ENCODE measurements at regions not wholly inside any gene's neighbourhood (a gene's known extent, or its start where the extent isn't known, plus 50 kb on each side); places are given as distances from the start of the nearest gene placed in this dataset.
"Not testable (repeated sequence)": the region's sequence is repeated elsewhere in the genome, so short reads cannot be mapped to it uniquely, and the experiment has no call there.

- not testable (repeated sequence) for DNase-seq (ENCODE audit: low read depth)
Measured at GRCh38 chr12:59346248-59346647, 249.6 kb upstream of the SLC16A7 start.

- no peak for DNase-seq (ENCODE audit: low read depth)
Measured at GRCh38 chr12:59345406-59345805, 250.4 kb upstream of the SLC16A7 start.

- no peak for DNase-seq (ENCODE audit: low read depth)
Measured at GRCh38 chr12:59344224-59344623, 251.6 kb upstream of the SLC16A7 start.

GRCh38 chr12:59329462-59329861, 266.4 kb upstream of the SLC16A7 start:
- DNase-seq (ENCODE audit: low read depth), result no peak

- not testable (repeated sequence) for DNase-seq (ENCODE audit: low read depth)
Measured at GRCh38 chr12:59328395-59329075, 267.3 kb upstream of the SLC16A7 start.

- not testable (repeated sequence) for DNase-seq (ENCODE audit: low read depth)
Measured at GRCh38 chr12:59326457-59326856, 269.4 kb upstream of the SLC16A7 start.

- peak; percentile 1 for DNase-seq (ENCODE audit: low read depth)
Measured at GRCh38 chr12:59322473-59322872, 273.4 kb upstream of the SLC16A7 start.

GRCh38 chr12:59321278-59321677, 274.6 kb upstream of the SLC16A7 start:
- no peak for DNase-seq (ENCODE audit: low read depth)

- DNase-seq (ENCODE audit: low read depth), result no peak
Measured at GRCh38 chr12:59320112-59320511, 275.7 kb upstream of the SLC16A7 start.

- DNase-seq (ENCODE audit: low read depth), result no peak
Measured at GRCh38 chr12:59318940-59319339, 276.9 kb upstream of the SLC16A7 start.

- no peak for DNase-seq (ENCODE audit: low read depth)
Measured at GRCh38 chr12:59317598-59317997, 278.2 kb upstream of the SLC16A7 start.

GRCh38 chr12:59316938-59317337, 278.9 kb upstream of the SLC16A7 start:
- no peak for DNase-seq (ENCODE audit: low read depth)

GRCh38 chr12:59316354-59316753, 279.5 kb upstream of the SLC16A7 start:
- DNase-seq (ENCODE audit: low read depth), result not testable (repeated sequence)

- DNase-seq (ENCODE audit: low read depth), result no peak
Measured at GRCh38 chr12:59314209-59314608, 281.6 kb upstream of the SLC16A7 start.

GRCh38 chr12:59304077-59304721, 291.6 kb upstream of the SLC16A7 start:
- no peak for DNase-seq (ENCODE audit: low read depth)

GRCh38 chr12:59298296-59298695, 297.5 kb upstream of the SLC16A7 start:
- DNase-seq (ENCODE audit: low read depth), result no peak

GRCh38 chr12:59294221-59294620, 301.6 kb upstream of the SLC16A7 start:
- DNase-seq (ENCODE audit: low read depth), result no peak

GRCh38 chr12:59282999-59283398, 312.8 kb upstream of the SLC16A7 start:
- no peak for DNase-seq (ENCODE audit: low read depth)

GRCh38 chr12:59273561-59273960, 322.3 kb upstream of the SLC16A7 start:
- not testable (repeated sequence) for DNase-seq (ENCODE audit: low read depth)

- DNase-seq (ENCODE audit: low read depth), result no peak
Measured at GRCh38 chr12:59268295-59268809, 327.5 kb upstream of the SLC16A7 start.

- no peak for DNase-seq (ENCODE audit: low read depth)
Measured at GRCh38 chr12:59260202-59260601, 335.6 kb upstream of the SLC16A7 start.

GRCh38 chr12:59252731-59253130, 332.4 kb upstream of the LRIG3 start:
- no peak for DNase-seq (ENCODE audit: low read depth)

GRCh38 chr12:59250766-59251165, 330.5 kb upstream of the LRIG3 start:
- DNase-seq (ENCODE audit: low read depth), result no peak

Data from RPMI7951 (cell line).